ENCODE measurements at regions not wholly inside any gene's neighbourhood (a gene's known extent, or its start where the extent isn't known, plus 50 kb on each side); places are given as distances from the start of the nearest gene placed in this dataset.
"Not testable (repeated sequence)": the region's sequence is repeated elsewhere in the genome, so short reads cannot be mapped to it uniquely, and the experiment has no call there.

- no peak for DNase-seq
Measured at GRCh38 chr12:131561891-131562684, 148.8 kb upstream of the SFSWAP start.

- not testable (repeated sequence) for DNase-seq
Measured at GRCh38 chr12:131564138-131564727, 146.7 kb upstream of the SFSWAP start.

GRCh38 chr12:131564845-131565244 is 146.0 kb upstream of the SFSWAP start:
- DNase-seq, result no peak

GRCh38 chr12:131565267-131566015 is 145.4 kb upstream of the SFSWAP start:
- DNase-seq, result no peak

- DNase-seq, result no peak
Measured at GRCh38 chr12:131568336-131568735, 142.6 kb upstream of the SFSWAP start.

- no peak for DNase-seq
Measured at GRCh38 chr12:131570596-131570995, 140.3 kb upstream of the SFSWAP start.

GRCh38 chr12:131571827-131572226 is 139.1 kb upstream of the SFSWAP start:
- DNase-seq, result no peak

GRCh38 chr12:131572626-131573025 is 138.3 kb upstream of the SFSWAP start:
- DNase-seq, result no peak

- DNase-seq, result no peak
Measured at GRCh38 chr12:131573631-131574394, 137.1 kb upstream of the SFSWAP start.

GRCh38 chr12:131574395-131574771 is 136.5 kb upstream of the SFSWAP start:
- DNase-seq, result no peak

- no peak for DNase-seq
Measured at GRCh38 chr12:131575371-131575770, 135.5 kb upstream of the SFSWAP start.

GRCh38 chr12:131576734-131577133 is 134.2 kb upstream of the SFSWAP start:
- DNase-seq, result not testable (repeated sequence)

GRCh38 chr12:131577766-131578165 is 133.1 kb upstream of the SFSWAP start:
- no peak for DNase-seq

GRCh38 chr12:131578828-131579470 is 131.9 kb upstream of the SFSWAP start:
- DNase-seq, result no peak

GRCh38 chr12:131583090-131583712 is 127.7 kb upstream of the SFSWAP start:
- DNase-seq, result no peak

- no peak for DNase-seq
Measured at GRCh38 chr12:131586269-131586668, 124.6 kb upstream of the SFSWAP start.

- DNase-seq, result no peak
Measured at GRCh38 chr12:131586761-131587160, 124.1 kb upstream of the SFSWAP start.

GRCh38 chr12:131587565-131587964 is 123.3 kb upstream of the SFSWAP start:
- DNase-seq, result no peak

GRCh38 chr12:131589221-131589897 is 121.5 kb upstream of the SFSWAP start:
- no peak for DNase-seq

GRCh38 chr12:131589966-131590365 is 120.9 kb upstream of the SFSWAP start:
- DNase-seq, result no peak

GRCh38 chr12:131591136-131591535 is 119.8 kb upstream of the SFSWAP start:
- DNase-seq, result no peak

Data from activated naive CD4-positive, alpha-beta T cell (primary cell).